Endothelial cell of umbilical vein (primary cell): ENCODE measurements at regions not wholly inside any gene's neighbourhood (a gene's known extent, or its start where the extent isn't known, plus 50 kb on each side); places are given as distances from the start of the nearest gene placed in this dataset.
"Not testable (repeated sequence)": the region's sequence is repeated elsewhere in the genome, so short reads cannot be mapped to it uniquely, and the experiment has no call there.

ENCODE experiments used
- BruUV-seq: library from RNA; stranded (reverse); fragments of 400-500 nt; replicated peaks from 2 replicates; lab custom pipeline; 2021; lab: Mats Ljungman, UMichigan
- CTCF ChIA-PET: fragments of 300-600, 350-600 bp; sonication (Branson Sonifier 250); formaldehyde crosslinking; loops from one replicate; lab custom pipeline; 2021; ENCODE audit warnings: antibody characterized with exemption, inconsistent platforms; lab: Charles Lee
- POLR2A ChIA-PET: fragments of 300-600, 350-600 bp; sonication (Branson Sonifier 250); formaldehyde crosslinking; loops from one replicate; lab custom pipeline; 2021; ENCODE audit warnings: antibody characterized with exemption, inconsistent platforms; lab: Charles Lee
- DNase-seq: peaks from one replicate; pipeline ENCODE4 v3.0.0-alpha.2; 2011; ENCODE audit warnings: low read depth, low spot score
- FAIRE-seq: peaks from 2 replicates; lab custom pipeline; 2011; peaks lifted over from hg19 to GRCh38; lab: Jason Lieb, UNC
- H2AFZ ChIP-seq: 2 replicates; pipeline ENCODE4 v1.6.0; 2012; ENCODE audit warnings: low read depth, low read length, control low read depth, inconsistent platforms
- H3K27ac ChIP-seq: 2 replicates; pipeline ENCODE4 v1.5.1; 2011; ENCODE audit warnings: low read depth, mild to moderate bottlenecking, control low read depth, low read length, moderate library complexity; ENCODE audit not compliant: insufficient read depth
- H3K27me3 ChIP-seq, 2 experiments: 2 replicates each; pipeline versions ENCODE4 v1.6.0 to v1.6.1; 2011; ENCODE audit warnings: low read length in 2 of 2, mixed read lengths in 1 of 2; ENCODE audit not compliant: control insufficient read depth in 2 of 2, insufficient read depth in 2 of 2
- H3K36me3 ChIP-seq, 2 experiments: 2 replicates in 1 of 2; 3 replicates in 1 of 2; pipeline ENCODE4 v1.5.1; 2011; ENCODE audit warnings: low read length in 2 of 2, mild to moderate bottlenecking in 1 of 2, moderate library complexity in 1 of 2; ENCODE audit not compliant: control insufficient read depth in 2 of 2, insufficient read depth in 2 of 2; ENCODE audit errors: extremely low read depth in 1 of 2
- H3K4me1 ChIP-seq: 3 replicates; pipeline ENCODE4 v1.5.1; 2011; ENCODE audit warnings: mild to moderate bottlenecking, low read length; ENCODE audit not compliant: control insufficient read depth, insufficient read depth; ENCODE audit errors: extremely low read depth
- H3K4me2 ChIP-seq: 2 replicates; pipeline ENCODE4 v1.6.1; 2011; ENCODE audit warnings: low read length, control low read depth, mixed read lengths; ENCODE audit not compliant: insufficient read depth
- H3K4me3 ChIP-seq, 3 experiments: fragments of 200-600 bp in 1 of 3; sonication (generic), shearing (Covaris generic) in 1 of 3; replicated peaks in 1 of 3; 2 replicates each; pipeline ENCODE4 v1.5.1; 2011 to 2016; ENCODE audit warnings: control low read depth in 3 of 3, low read length in 3 of 3, mild to moderate bottlenecking in 2 of 3, inconsistent platforms in 1 of 3, low read depth in 1 of 3, moderate library complexity in 1 of 3; ENCODE audit not compliant: insufficient read depth in 1 of 3
- H3K79me2 ChIP-seq: 2 replicates; pipeline ENCODE4 v1.6.0; 2012; ENCODE audit warnings: low read length, inconsistent platforms; ENCODE audit not compliant: control insufficient read depth, insufficient read depth
- H3K9ac ChIP-seq: replicated peaks from 2 replicates; pipeline ENCODE3; 2011; ENCODE audit warnings: low read length, control low read depth; ENCODE audit not compliant: insufficient read depth; ENCODE audit errors: extremely low read depth
- H3K9me1 ChIP-seq: replicated peaks from 3 replicates; pipeline ENCODE4 v1.6.0; 2011; ENCODE audit warnings: mild to moderate bottlenecking, low read length; ENCODE audit not compliant: control insufficient read depth, insufficient read depth; ENCODE audit errors: extremely low read depth
- H3K9me3 ChIP-seq: replicated peaks from 2 replicates; pipeline ENCODE4 v1.5.1; 2012; ENCODE audit warnings: low read length, inconsistent platforms; ENCODE audit not compliant: control insufficient read depth, insufficient read depth
- H4K20me1 ChIP-seq: replicated peaks from 2 replicates; pipeline ENCODE3; 2011; ENCODE audit warnings: mild to moderate bottlenecking, low read length; ENCODE audit not compliant: control insufficient read depth, insufficient read depth; ENCODE audit errors: extremely low read depth
- EZH2 ChIP-seq: IDR thresholded peaks from 2 replicates; pipeline ENCODE4 v1.6.1; 2012; ENCODE audit warnings: borderline replicate concordance, low read depth, mild to moderate bottlenecking, moderate library complexity, low read length, inconsistent platforms; ENCODE audit not compliant: severe bottlenecking
- FOS ChIP-seq: IDR thresholded peaks from 2 replicates; pipeline ENCODE4 v1.6.1; 2011; ENCODE audit warnings: mild to moderate bottlenecking, low read length, moderate library complexity, borderline replicate concordance; ENCODE audit not compliant: insufficient read depth
- GATA2 ChIP-seq: IDR thresholded peaks from 2 replicates; pipeline ENCODE4 v1.7.0; 2011; ENCODE audit warnings: low read depth, mild to moderate bottlenecking, moderate library complexity, mixed read lengths, low read length; ENCODE audit not compliant: insufficient read length, insufficient read depth
- JUN ChIP-seq: IDR thresholded peaks from 2 replicates; pipeline ENCODE4 v1.6.1; 2011; ENCODE audit warnings: borderline replicate concordance, low read depth; ENCODE audit not compliant: insufficient read length, insufficient read depth
- MAX ChIP-seq: IDR thresholded peaks from 2 replicates; pipeline ENCODE4 v1.6.1; 2011; ENCODE audit not compliant: insufficient read depth, insufficient read length
- MYC ChIP-seq: IDR thresholded peaks from one replicate; pipeline ENCODE4 v1.6.1; 2011; ENCODE audit warnings: mild to moderate bottlenecking, low read depth, low read length
- POLR2A ChIP-seq: IDR thresholded peaks from 2 replicates; pipeline ENCODE4 v1.6.1; 2012; ENCODE audit warnings: low read depth, mild to moderate bottlenecking, control low read depth, low read length
- POLR2AphosphoS5 ChIP-seq: IDR thresholded peaks from 2 replicates; pipeline ENCODE4 v1.6.1; 2012; ENCODE audit warnings: low read depth, mild to moderate bottlenecking, control low read depth, low read length, moderate library complexity; ENCODE audit not compliant: insufficient read depth
- dilution Hi-C: fragments of 300-500 bp; cut with MboI; formaldehyde crosslinking; loops from one replicate; pipeline ENCODE4 v1.15.0; 2019; ENCODE audit warnings: low sequenced_read_pairs; ENCODE audit not compliant: extremely low pct_ligation_motif_present
- intact Hi-C: fragments of 100-400 bp; cut with micrococcal nuclease; formaldehyde crosslinking; loops from one replicate; pipeline ENCODE4 v1.10.0; 2022
- TF ChIP-seq, protein P1 (sequence below), 2 donors: IDR thresholded peaks; 1 replicate in 1 of 2; 2 replicates in 1 of 2; pipeline ENCODE4 v1.5.1; 2011; ENCODE audit warnings: low read length in 2 of 2, mild to moderate bottlenecking in 2 of 2, moderate library complexity in 2 of 2, control low read depth in 1 of 2, inconsistent platforms in 1 of 2, low read depth in 1 of 2; ENCODE audit not compliant: insufficient read depth in 1 of 2; ENCODE audit errors: extremely low read depth in 1 of 2

DNA sequence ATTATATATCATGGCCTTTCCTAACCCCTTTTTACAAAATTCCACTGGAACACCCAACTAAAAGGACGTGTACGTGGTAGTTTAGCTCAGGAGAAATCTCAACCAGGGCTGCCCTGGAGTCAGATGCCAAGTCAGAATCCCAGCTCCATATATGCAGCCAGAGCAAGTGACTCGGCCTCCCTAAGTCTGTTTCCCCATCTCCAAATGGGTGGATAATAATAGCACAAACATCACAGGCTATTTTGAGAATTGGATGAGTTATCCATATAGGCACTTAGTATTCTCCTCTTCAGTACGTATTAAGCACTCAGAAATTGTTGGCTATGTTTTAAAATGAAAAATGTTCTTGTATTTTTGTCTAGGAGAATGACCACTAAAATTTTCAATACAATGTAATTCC lies 481.5 kb downstream of the CD109 start:
- DNase-seq (no peak), FAIRE-seq (no peak)
- dilution Hi-C loops (no loop called here), intact Hi-C loops (no loop called here)
- no peaks in the 10 kb centered on the region for H4K20me1 ChIP-seq
- H3K4me3 ChIP-seq, result no peak overlapping the region
- no peaks in the 10 kb centered on the region for H3K4me1 ChIP-seq
- ChIA-PET CTCF (no interaction called here), POLR2A (no interaction called here)
- TF ChIP-seq POLR2A (no peak), MYC (no peak), POLR2AphosphoS5 (no peak), JUN (no peak), MAX (no peak), EZH2 (no peak), FOS (no peak), GATA2 (no peak)
- TF ChIP-seq, protein P1, sequence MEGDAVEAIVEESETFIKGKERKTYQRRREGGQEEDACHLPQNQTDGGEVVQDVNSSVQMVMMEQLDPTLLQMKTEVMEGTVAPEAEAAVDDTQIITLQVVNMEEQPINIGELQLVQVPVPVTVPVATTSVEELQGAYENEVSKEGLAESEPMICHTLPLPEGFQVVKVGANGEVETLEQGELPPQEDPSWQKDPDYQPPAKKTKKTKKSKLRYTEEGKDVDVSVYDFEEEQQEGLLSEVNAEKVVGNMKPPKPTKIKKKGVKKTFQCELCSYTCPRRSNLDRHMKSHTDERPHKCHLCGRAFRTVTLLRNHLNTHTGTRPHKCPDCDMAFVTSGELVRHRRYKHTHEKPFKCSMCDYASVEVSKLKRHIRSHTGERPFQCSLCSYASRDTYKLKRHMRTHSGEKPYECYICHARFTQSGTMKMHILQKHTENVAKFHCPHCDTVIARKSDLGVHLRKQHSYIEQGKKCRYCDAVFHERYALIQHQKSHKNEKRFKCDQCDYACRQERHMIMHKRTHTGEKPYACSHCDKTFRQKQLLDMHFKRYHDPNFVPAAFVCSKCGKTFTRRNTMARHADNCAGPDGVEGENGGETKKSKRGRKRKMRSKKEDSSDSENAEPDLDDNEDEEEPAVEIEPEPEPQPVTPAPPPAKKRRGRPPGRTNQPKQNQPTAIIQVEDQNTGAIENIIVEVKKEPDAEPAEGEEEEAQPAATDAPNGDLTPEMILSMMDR (IDR thresholded peaks at IDR 0.05; ENCODE audit: extremely low read depth in 1 of 2, insufficient read depth in 1 of 2, low read depth in 1 of 2, low read length in 2 of 2), result no peak
- H2AFZ ChIP-seq, result no peak overlapping the region
- no peak overlapping the region for H3K27ac ChIP-seq
- H3K9me3 ChIP-seq, result no peaks in the 10 kb centered on the region
- no peak overlapping the region for H3K9ac ChIP-seq
- H3K4me2 ChIP-seq, result no peak overlapping the region
- H3K79me2 ChIP-seq, result no peaks in the 10 kb centered on the region
- no peaks in the 10 kb centered on the region for H3K36me3 ChIP-seq
- H3K9me1 ChIP-seq, result no peaks in the 10 kb centered on the region
- no TSS peak for BruUV-seq
- H3K27me3 ChIP-seq, result no peaks in the 10 kb centered on the region

- H3K9me3 ChIP-seq, H3K4me2 ChIP-seq, intact Hi-C loops, H3K27me3 ChIP-seq, H4K20me1 ChIP-seq, H3K9me1 ChIP-seq, H3K4me3 ChIP-seq, H3K36me3 ChIP-seq, H2AFZ ChIP-seq, H3K27ac ChIP-seq, H3K79me2 ChIP-seq, POLR2A ChIA-PET, FAIRE-seq, H3K9ac ChIP-seq, DNase-seq, dilution Hi-C loops, H3K4me1 ChIP-seq, BruUV-seq: not testable (repeated sequence)
- CTCF ChIA-PET, result interaction anchor here (1.1 to 2.5 kb wide), 2 partner anchors 12 to 1038 kb away, joined by 5 to 7 read pairs; no protein-coding TSS in a partner anchor
These were observed 474.5 kb downstream of the CD109 start for GRCh38 chr6:74170550-74170949.
